IPS-18a (cell line): ENCODE measurements at regions not wholly inside any gene's neighbourhood (a gene's known extent, or its start where the extent isn't known, plus 50 kb on each side); places are given as distances from the start of the nearest gene placed in this dataset.

ENCODE experiments used
- H3K27ac ChIP-seq: one replicate; pipeline ENCODE4 v1.5.1; 2013; ENCODE audit warnings: low read length
- H3K27me3 ChIP-seq: one replicate; pipeline ENCODE4 v1.6.1; 2013; ENCODE audit warnings: mild to moderate bottlenecking, low read length; ENCODE audit not compliant: control insufficient read depth, insufficient read depth
- H3K36me3 ChIP-seq: one replicate; pipeline ENCODE4 v1.6.1; 2013; ENCODE audit warnings: low read depth, low read length; ENCODE audit not compliant: control insufficient read depth
- H3K4me1 ChIP-seq: one replicate; pipeline ENCODE4 v1.6.1; 2013; ENCODE audit warnings: low read depth, low read length; ENCODE audit not compliant: control insufficient read depth
- H3K4me3 ChIP-seq: one replicate; pipeline ENCODE4 v1.5.1; 2013; ENCODE audit warnings: low read length
- H3K9ac ChIP-seq: one replicate; pipeline ENCODE4 v1.6.1; 2013; ENCODE audit warnings: mild to moderate bottlenecking, low read length, moderate library complexity
- H3K9me3 ChIP-seq: one replicate; pipeline ENCODE4 v1.6.1; 2013; ENCODE audit warnings: low read depth, low read length; ENCODE audit not compliant: control insufficient read depth

- Histone ChIP-seq H3K9me3 (no peaks in the 10 kb centered on the region), H3K4me1 (peaks cover 43% of the 10 kb centered on the region), H3K27me3 (no peaks in the 10 kb centered on the region), H3K27ac (no peak overlapping the region), H3K4me3 (peak overlapping the region; percentile 30), H3K36me3 (no peaks in the 10 kb centered on the region), H3K9ac (peak overlapping the region; percentile 47)
These were observed 273.2 kb upstream of the PRDM9 start for GRCh38 chr5:23234197-23234596.

DNA sequence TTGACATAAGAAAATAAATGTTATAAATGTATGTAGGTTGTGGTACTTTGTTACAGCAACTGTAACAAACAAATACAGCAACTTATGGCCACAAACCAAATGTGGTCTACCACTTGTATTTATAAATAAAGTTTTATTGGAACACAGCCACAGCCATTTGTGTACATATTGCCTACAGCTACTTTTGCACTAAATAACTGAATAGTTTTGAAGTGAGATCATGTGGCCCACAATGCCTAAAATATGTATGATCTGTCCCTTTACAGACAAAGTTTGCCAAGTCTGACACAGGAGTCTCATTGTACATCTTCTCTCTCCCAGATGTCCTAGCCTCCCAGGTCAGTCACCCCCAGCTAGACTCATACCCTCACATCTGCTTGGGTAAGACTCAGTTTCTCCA is 283.6 kb upstream of the PRDM9 start:
- Histone ChIP-seq H3K9ac (no peak overlapping the region), H3K27me3 (no peaks in the 10 kb centered on the region), H3K36me3 (no peaks in the 10 kb centered on the region), H3K27ac (no peak overlapping the region), H3K9me3 (no peaks in the 10 kb centered on the region), H3K4me3 (no peak overlapping the region), H3K4me1 (no peaks in the 10 kb centered on the region)

DNA sequence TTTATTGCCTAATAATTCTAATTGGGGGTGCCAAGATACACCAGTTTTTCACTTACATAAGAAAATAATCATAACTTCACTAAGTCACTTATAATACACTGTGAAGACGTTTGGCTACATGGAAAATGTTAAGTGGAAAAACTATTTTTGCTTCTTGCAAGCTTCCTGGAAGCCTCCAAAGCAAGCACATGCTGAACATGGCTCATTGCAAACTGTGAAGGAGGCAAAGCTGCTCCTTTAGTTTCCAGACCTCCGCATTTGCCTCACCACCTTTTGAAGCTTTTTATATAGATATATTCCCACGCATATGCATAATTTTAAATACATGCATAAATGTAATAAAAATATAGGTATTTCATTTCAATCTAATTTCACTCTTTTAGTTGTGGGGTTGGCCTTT is 285.6 kb upstream of the PRDM9 start:
- no peaks in the 10 kb centered on the region for H3K36me3 ChIP-seq
- no peaks in the 10 kb centered on the region for H3K27me3 ChIP-seq
- no peaks in the 10 kb centered on the region for H3K9me3 ChIP-seq
- no peak overlapping the region for H3K27ac ChIP-seq
- no peaks in the 10 kb centered on the region for H3K4me1 ChIP-seq
- no peak overlapping the region for H3K9ac ChIP-seq
- no peak overlapping the region for H3K4me3 ChIP-seq

DNA sequence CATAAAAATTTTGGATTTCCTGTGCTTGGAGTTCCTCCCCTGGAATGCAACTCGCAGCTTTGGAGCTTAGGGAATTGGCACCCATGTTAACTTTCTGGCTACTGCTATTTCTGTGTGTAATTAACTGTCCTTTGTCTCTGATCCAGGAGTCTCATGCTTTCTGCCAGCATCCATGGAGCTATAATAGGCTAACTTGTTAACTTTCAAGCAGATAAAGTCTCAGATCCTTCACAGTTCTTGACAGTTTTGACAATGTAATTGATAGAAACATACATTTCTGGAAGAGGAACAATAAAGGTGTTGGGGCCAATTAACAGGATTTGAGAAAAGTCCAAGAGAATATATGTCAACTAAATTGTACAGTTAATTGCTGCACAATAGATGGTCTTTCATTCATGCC is 290.2 kb upstream of the PRDM9 start:
- Histone ChIP-seq H3K36me3 (no peaks in the 10 kb centered on the region), H3K4me3 (no peak overlapping the region), H3K9ac (no peak overlapping the region), H3K27me3 (no peaks in the 10 kb centered on the region), H3K4me1 (peaks cover 7% of the 10 kb centered on the region), H3K27ac (no peak overlapping the region), H3K9me3 (no peaks in the 10 kb centered on the region)

GRCh38 chr5:23216345-23216744 is 291.1 kb upstream of the PRDM9 start:
- Histone ChIP-seq H3K27me3 (no peaks in the 10 kb centered on the region), H3K36me3 (no peaks in the 10 kb centered on the region), H3K9ac (no peak overlapping the region), H3K9me3 (no peaks in the 10 kb centered on the region), H3K4me1 (peaks cover 7% of the 10 kb centered on the region), H3K4me3 (no peak overlapping the region), H3K27ac (no peak overlapping the region)

DNA sequence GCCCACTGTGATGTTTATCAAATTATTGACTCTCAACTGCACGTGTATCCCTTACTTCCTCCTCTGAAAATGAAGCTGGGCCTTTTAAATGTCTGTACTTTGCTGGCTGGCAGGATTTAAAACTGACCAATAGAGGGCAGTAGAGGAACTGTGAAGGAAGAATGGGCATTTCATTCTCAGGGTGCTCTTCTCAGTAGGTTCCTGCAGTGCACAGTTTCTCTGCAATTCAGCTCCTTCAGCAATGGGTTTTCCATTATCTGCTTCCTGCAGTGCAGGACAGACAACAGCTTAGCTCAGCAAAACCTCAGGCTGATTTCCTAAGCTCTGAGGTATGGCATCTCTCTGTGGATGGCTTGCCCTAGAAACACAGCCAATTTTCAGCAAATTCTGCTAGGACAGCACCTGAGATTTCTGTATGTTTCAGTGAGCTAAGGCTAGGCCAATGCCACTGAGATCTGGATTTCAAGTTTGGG is 298.4 kb upstream of the PRDM9 start:
- Histone ChIP-seq H3K9ac (no peak overlapping the region), H3K36me3 (no peaks in the 10 kb centered on the region), H3K27ac (no peak overlapping the region), H3K4me1 (peaks cover 5% of the 10 kb centered on the region), H3K9me3 (no peaks in the 10 kb centered on the region), H3K4me3 (no peak overlapping the region), H3K27me3 (no peaks in the 10 kb centered on the region)

GRCh38 chr5:23204111-23204510 is 303.3 kb upstream of the PRDM9 start:
- Histone ChIP-seq H3K4me1 (peaks cover 2% of the 10 kb centered on the region), H3K9me3 (no peaks in the 10 kb centered on the region), H3K4me3 (no peak overlapping the region), H3K27me3 (no peaks in the 10 kb centered on the region), H3K9ac (no peak overlapping the region), H3K36me3 (no peaks in the 10 kb centered on the region), H3K27ac (no peak overlapping the region)

DNA sequence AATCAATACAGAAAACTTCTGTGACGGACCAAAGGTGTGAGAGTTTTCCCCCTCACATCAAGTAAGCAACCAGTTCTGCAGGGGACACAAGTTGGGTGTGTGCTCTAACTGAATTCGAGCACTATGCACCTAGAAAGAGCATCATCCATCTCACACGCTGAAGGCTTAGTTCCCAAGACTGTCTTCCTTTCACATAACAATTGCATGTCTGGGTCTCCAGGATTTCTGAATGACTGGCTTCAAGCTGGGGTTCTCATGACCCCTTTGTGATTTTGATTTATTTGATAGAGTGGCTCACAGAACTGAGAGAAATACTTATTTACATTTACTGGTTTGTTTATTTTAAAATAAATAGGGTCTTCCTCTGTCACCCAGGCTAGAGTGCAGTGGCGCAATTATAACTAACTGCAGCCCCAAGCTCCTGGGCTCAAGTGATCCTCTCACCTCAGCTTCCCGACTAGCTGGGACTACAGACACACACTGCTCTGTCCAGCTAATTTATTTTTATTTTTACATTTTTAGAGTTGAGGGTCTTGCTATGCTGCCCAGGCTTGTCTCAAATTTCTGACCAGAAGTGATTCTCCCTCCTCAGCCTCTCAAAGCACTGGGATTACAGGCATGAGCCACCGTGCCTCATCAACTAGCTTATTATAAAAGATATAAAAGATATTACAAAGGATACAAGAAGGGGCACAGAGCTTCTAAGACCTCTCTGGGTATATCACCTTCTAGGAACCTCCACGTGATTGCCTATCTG is 316.7 kb upstream of the CDH12 start:
- H3K27me3 ChIP-seq, result no peaks in the 10 kb centered on the region
- H3K36me3 ChIP-seq, result no peaks in the 10 kb centered on the region
- no peak overlapping the region for H3K4me3 ChIP-seq
- H3K9me3 ChIP-seq, result peaks cover 4% of the 10 kb centered on the region
- no peak overlapping the region for H3K27ac ChIP-seq
- no peaks in the 10 kb centered on the region for H3K4me1 ChIP-seq
- H3K9ac ChIP-seq, result no peak overlapping the region

DNA sequence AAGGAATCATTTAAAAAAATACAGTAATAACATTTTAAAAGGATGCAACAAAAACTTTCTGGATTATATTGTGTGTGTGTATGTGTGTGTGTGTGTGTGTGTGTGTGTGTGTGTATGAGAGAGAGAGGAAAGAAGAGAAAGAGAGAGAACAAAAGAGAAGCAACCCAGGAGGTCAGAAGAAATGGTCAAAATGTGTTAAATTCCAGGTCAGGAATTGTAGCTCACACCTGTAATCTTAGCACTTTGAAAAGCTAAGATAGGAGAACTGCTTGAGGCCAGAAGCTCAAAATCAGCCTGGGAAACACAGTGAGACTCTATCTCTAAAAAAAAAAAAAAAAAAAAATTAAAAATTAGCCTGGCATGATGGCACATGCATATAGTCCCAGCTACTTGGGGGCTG is 311.8 kb upstream of the CDH12 start:
- Histone ChIP-seq H3K9ac (no peak overlapping the region), H3K36me3 (no peaks in the 10 kb centered on the region), H3K4me1 (no peaks in the 10 kb centered on the region), H3K9me3 (peaks cover 4% of the 10 kb centered on the region), H3K27ac (no peak overlapping the region), H3K27me3 (no peaks in the 10 kb centered on the region), H3K4me3 (no peak overlapping the region)

DNA sequence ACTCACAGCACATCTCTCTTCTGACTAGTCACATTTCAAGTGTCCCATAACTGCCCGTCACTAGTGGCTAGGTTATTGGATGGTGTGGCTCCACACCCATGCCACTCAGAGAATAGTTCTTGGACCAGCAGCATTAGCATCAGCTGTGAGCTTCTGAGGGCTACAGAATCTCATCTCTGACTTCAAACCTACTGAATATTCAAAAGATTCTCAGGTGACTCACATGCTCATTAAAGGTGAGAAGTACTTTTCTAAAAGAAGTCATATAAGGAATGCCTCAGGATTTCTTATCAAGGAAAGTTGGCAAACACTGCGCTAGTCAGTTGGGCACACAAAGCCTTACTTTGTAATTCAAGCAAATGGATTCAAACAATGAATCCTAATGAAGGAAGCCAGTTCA is 305.0 kb upstream of the CDH12 start:
- Histone ChIP-seq H3K36me3 (no peaks in the 10 kb centered on the region), H3K4me3 (no peak overlapping the region)

DNA sequence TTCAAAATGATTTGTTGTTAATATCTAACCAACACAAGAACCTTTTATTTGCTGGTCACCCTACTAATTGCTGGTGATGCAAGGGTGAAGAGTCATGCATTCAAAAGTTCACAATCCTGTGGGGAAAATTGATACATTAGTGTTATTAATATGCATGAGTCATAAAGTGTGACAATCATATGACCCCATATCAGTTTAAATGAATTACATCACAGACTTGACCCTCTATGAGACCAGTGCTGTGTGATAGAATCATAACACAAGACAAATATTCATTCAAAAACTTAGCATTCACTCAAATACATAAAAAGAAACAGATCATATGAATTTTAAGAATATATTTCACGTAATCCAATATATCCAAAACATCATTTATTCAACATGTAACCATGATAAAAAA is 304.6 kb upstream of the CDH12 start:
- Histone ChIP-seq H3K4me3 (no peak overlapping the region), H3K4me1 (no peaks in the 10 kb centered on the region), H3K36me3 (no peaks in the 10 kb centered on the region), H3K9me3 (no peaks in the 10 kb centered on the region), H3K27ac (no peak overlapping the region), H3K9ac (no peak overlapping the region), H3K27me3 (no peaks in the 10 kb centered on the region)

More for the DNA sequence above, 305.0 kb upstream of the CDH12 start:
- Histone ChIP-seq H3K27ac (no peak overlapping the region), H3K9ac (no peak overlapping the region), H3K9me3 (no peaks in the 10 kb centered on the region), H3K4me1 (no peaks in the 10 kb centered on the region), H3K27me3 (no peaks in the 10 kb centered on the region)

DNA sequence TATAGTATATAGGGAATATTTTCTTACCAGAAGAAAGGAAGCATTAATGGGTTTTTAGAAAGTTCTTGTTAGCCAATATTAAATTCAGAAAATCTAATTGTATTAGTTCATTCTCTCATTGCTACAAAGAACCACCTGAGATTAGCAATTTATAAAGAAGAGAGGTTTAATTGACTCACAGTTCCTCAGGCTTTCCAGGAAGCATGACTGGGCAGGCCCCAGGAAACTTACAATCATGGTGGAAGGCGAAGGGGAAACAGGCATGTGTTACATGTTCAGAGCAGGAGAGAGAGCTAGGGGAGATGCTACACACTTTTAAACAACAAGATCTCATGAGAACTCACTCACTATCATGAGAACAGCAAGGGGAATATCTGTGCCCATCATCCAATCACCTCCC is 304.0 kb upstream of the CDH12 start:
- Histone ChIP-seq H3K9ac (no peak overlapping the region), H3K4me1 (no peaks in the 10 kb centered on the region), H3K27me3 (no peaks in the 10 kb centered on the region), H3K4me3 (no peak overlapping the region), H3K9me3 (no peaks in the 10 kb centered on the region), H3K27ac (no peak overlapping the region), H3K36me3 (no peaks in the 10 kb centered on the region)
